HG03439 (cell line): ENCODE measurements at regions not wholly inside any gene's neighbourhood (a gene's known extent, or its start where the extent isn't known, plus 50 kb on each side); places are given as distances from the start of the nearest gene placed in this dataset.

ENCODE experiments used
- ATAC-seq: cut with Tn5 transposase; IDR thresholded peaks from one replicate; pipeline ENCODE4 v1.9.1; 2021; ENCODE audit warnings: mild to moderate bottlenecking, moderate library complexity; ENCODE audit not compliant: unreplicated experiment

DNA sequence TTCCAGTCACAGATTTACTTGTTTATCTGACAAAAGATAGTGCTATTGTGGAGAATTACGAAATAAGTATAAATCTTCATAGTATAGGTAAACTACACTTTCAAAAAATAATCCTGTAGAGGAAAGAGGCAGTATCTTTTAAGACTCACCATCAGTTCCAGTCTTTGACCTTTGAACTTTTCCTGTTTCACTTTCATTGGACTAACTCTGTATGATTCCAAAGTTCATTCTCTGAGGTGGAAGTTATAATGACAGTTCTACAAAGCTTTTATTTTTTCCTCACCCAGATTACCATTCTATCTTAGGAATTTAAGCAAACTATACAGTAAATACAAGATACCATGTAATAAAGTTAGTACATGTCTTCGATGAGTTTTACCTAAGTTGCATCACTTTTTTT, 901.3 kb upstream of the SEMA6A start:
- no peak for ATAC-seq

DNA sequence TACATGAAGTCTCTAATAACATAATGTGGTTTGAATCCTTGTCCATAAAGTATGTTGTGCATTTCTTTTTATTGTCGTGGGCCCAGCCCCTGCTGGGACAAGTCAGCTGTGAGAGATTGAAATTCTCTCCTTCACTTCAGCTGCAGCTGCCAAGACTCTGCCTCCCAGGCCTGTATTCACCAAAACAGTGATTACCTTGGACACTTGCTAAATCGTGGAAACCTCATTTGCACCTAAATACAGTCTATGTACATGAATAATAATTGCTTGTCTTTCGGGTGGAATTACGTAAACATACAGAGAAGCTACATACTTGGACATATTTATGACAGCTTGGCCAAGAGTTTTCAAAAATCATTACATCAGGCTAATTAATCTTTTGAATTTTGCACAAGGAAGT, 898.5 kb upstream of the SEMA6A start:
- no peak for ATAC-seq

DNA sequence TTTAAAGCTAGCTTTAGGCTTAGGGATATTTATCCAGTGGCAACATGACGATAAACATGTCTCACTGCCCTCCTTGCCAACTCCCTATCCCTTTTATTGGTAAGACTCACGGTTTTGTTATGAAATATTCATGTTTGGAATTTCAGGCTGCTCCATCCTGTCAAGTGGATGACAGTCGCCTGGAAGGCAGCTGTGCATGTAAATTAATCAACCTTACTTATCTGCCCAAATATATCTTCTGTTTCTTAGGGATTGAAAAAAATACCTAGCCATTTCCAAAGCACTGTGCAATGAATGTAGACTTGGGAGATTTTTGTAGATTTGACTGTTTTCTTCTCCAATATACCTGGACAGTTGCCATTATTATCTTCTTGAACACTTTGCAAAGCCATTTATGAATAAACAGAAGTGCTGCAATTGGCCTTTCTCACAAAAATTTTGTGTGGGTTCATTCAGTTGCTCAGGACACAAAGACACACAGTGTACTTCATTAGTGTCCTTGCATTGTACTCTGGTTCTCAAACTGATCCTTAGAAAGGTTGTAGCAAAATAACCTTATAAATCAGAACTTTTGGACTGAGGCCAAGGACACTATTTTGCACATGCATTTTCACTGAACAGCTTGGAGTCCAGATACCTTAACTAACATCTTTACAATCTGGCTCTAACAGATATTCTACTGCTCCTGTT, 889.4 kb upstream of the SEMA6A start:
- ATAC-seq: no peak

DNA sequence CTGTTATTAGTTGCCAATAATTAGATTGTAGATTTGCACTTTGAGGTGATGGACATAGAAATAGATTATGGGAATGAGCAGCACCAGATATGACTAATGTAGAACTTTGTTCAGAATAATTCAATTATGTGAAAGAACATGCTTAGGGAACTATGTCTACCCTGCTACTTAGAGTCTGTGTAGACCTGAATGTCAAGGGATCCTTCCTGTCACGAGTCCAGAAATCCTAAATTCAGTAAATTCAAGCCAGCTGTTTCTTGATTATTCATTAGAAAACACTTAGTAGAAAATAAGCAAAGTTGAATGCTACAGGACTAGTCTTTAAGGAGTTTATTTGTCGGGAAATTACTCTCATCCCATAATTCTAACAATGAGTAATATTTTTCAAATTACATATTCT, 887.3 kb upstream of the SEMA6A start:
- ATAC-seq: no peak

DNA sequence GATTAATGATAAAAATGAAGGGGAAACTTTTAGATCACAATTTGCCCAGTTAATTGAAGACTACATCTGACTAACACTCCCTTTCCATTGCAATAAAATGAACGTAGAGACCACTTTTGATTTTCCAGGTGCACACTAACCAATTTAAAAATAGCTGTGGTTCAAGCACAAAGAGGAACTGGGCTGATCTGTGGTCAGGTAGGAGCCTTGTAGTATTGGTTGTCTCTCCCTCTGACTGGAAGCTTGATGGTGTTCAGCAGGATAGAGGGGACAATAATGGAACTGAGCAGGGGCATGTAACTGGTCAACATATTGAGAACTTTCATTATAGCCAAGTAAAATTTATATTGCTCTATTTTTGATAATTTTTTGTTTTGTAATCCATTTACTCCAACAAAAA, 886.8 kb upstream of the SEMA6A start:
- ATAC-seq: no peak

DNA sequence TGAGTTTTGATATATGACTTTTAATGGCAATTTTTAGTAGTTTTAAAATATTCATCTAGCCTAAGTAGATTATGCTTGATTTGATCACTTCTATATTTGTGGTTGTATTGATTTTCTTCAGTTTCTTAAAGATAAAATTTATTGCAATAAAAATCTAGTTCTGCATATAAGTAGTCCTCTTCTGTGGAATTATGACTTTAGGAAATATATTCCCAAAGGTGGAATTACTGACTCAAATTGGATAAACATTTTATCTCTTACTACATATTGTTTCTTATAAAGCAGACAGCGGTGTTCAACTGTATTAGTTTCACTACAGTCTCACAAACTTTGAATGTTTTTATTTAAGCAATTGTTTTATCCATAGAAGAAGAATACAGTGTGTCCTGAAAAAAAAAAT, 883.0 kb upstream of the SEMA6A start:
- no peak for ATAC-seq

DNA sequence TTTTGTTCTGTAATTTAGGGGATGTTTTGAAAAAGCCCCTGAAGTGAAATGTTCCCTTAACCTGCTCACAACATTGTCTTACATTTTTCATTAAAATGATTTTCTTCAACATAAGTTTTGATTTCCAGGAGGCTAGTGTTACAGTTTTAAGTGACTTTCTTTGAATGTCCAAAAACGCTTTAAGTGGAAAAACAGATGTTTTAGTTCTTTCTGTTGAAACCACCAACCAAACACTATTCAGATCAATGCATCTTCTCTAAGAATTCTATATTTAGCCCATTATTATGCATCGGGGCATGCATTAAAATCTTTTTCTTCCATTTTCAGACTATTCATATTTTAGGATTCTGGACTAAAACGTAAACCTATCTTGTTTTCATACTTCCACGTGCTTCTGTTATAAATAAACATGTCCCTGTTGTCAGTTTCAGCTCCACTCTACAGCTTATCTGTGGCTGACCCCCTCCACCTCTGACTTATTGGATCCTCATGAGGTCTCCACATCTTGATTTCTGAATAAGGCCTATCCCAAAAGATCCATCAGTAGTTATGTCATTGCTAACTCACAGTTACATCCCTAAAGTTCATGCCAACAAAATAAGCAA, 882.3 kb upstream of the SEMA6A start:
- no peak for ATAC-seq

DNA sequence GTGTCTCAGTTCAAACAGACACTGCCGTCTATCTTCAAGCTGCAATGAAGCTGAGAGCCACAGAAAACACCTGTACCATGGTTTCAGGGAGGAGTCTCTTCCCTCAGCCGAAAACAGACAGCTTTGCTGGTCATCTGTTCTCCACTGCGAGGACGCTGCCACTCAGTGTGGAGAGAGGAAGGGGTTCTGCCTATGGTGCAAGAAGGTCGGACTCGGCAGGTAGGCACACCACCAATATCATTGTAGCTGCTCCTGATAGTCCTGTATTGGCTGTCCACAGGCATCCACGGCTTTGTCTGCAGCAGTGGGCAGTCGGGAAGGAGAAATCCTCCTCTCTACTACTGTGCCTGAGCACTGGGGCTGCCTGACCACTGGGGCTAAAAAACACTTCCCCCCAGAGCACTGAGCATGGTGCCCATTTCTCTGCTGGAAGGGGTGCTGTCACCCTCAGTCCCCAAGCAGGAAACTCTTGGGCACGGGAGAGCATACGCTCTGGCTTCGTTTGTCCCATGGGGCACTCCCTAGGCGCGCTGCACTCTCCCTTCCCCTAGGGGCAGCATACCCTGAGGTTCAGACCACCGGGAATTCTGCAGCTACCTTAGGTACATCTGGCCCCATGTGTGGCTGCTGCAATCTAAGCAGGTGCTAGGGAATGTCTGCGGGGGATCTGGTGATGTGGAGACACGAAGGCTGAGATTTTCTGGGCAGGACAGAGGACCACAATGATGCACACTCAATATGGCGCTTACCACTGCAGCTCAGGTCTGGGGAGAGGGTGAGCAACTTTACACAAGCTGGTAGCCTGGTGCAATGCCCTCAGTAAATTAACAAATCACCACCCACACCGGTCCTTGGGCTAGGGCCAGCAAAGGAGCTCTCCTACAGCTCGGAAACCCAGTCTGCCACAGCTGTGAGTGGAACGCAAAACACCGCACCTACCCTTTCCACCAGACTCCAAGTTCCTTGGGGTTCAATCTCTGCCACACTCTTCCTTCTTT, 880.9 kb upstream of the SEMA6A start:
- ATAC-seq: peak; percentile 17

DNA sequence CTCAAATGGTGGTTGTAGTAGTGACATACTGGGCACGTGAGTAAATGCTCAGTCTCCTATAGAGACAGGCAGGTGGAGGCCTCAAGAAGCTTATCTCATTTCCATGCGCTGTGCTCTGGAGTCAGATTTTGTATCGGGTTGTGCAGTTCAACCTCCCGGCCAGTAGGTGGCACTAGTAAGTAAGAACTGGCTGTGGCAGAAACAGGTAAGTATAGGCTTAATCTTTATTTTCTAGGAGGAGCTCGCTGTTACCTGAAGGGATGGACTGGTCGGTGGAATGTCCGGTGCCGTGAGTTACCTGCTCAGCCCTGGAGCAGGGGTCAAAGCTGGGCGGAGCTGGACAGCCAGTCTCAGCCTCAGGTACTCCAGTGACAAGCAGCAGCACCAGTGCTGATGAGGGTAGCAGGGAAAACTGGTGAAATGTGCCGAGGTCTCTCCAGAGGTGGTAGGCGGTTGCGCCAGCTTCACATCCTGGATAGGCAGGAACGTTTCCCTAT, 880.1 kb upstream of the SEMA6A start:
- peak; percentile 95 for ATAC-seq

DNA sequence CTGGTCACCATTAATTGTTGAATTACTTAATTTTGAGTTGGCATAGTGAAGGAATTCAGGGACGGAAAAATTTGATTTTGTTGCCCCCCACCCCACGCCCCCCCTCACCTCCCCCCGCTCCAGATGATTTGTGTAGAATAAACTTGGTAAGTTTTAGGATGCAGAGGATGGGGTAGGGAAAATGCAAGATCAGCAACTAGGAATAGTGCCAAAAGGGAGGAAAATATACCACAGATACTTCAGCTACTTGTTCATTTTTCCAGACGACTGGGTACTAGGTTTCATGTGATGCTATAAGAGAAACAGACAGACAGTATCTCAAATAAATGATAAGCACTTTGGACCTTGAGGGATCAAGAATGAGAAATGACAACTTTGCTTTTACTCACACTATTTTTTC, 862.2 kb upstream of the SEMA6A start:
- no peak for ATAC-seq

DNA sequence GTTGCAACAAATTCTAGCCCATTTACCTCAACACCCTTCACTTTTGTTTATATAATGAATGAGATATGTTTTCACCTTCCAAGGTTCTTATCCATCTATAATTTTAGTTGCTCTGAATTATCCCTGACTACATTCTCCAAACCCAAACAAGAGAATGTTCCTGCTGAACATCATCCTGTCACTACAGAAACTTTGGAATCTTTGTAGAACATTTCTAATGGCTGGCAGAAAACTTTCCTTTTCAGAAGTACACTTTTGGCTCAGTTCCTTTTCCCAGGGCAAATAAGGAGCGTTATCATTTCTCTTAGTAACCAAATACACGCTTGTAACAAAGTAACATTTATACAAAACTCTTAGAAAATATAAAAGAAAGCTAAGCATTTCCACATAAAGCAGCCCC, 860.6 kb upstream of the SEMA6A start:
- no peak for ATAC-seq

DNA sequence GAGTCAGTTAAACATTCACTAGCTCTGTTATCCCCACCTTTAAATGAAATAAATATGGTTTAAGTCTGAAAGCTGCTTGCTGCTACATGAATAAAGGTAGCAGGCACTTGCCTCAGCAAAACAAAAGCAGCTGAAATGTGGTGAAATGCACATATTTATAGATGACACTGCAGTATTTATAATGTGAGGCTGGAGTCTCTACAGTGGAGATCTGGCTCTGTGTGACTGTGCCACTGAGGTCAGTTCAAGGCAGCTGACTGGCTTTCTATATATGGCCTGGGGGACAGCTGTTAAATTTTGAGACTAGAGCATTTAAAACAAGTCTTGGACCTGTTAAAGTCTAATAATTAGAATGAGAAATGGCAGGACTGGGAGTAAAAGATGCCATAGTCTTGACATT, 859.6 kb upstream of the SEMA6A start:
- no peak for ATAC-seq

DNA sequence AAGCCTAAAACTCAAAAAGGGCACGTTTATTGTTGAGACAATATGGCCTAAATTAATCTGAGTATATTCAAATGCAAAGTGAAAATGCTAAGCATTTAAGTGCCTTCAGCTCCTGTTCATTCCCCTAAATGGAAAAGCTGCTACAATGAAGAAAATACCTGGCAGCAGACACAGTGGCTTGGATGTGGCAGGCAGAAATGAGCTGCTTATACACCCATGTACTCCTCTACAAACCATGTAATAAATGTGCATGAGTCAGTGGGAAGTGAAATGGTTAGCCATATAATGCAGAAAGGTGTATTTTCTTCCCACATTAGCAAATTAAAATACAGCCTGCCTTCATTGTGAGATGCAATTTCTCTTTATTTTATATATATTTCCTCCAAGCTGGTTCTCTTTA, 859.2 kb upstream of the SEMA6A start:
- ATAC-seq: no peak

DNA sequence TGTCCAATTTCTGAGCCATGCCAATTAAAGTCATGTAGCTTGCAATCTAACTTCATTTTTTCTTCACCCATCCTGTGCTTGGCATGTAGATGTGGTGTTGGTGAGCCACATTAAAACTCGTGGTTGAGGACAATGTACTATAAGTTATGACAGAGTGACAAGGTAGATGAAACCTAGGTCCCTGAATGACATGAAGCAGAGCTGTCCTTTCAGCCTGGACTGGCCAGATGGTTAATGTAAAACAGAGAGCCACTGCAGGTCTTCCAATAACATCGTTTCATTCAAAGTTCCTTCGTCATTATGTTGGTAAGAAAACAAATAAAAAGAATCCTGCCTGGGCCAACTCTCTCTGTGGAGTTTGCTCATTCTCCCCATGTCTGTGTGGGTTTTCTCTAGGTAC, 856.5 kb upstream of the SEMA6A start:
- no peak for ATAC-seq

DNA sequence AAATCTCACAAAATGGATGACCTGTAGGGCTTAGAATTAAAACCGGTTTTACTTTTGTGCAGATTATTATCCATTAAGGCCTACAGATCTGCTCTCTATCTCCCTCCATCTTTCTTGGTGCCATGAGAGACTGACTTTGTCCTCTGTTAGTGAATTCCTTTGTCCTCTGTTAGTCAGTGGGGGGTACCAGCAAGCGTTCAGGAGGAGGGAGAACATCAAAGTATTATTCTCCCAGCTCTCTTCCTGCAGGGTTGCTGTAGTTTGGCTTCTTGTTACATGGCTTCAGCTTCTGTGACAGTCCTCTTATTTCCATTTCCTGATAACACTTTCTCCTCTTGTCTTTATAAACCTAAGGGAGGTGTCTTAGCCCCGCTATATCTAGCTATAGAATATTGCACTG, 850.5 kb upstream of the SEMA6A start:
- no peak for ATAC-seq

DNA sequence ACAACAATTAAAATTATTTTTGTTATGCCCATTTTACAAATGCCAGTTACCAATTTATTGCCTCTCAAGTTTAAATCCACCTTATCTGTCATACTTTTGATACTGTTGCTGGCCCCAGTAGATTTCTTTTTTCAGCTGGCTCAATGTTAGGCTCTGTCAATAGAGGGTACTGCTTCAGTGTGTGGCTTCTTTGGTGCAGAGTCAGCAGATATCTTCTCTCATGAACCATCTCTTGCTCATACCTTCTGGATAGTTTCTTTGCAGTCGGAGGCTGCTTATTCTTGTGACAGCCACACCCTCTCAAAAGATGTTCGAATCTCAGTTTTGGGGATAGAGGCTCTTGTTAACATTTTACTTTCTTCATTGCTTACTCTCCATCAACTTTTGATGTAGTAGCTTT, 849.9 kb upstream of the SEMA6A start:
- ATAC-seq: no peak

DNA sequence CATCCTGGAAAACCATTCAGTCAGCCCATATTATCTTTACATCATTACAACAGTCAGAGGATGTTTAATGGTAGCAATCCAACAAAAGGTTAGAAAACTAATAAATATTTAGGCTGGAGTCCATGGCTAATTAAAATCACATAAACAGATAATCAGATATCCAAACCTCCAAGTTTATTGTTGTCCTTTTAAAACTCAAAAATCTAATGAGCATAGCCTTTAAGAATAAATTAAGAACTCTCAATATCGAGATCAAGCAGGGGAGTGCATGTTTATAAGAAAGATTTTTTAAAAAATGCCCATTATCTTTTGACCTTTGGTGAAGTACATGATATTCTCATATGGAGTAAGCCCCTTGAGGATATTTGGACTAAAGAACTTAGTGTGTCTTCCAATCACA, 842.9 kb upstream of the SEMA6A start:
- ATAC-seq: no peak

DNA sequence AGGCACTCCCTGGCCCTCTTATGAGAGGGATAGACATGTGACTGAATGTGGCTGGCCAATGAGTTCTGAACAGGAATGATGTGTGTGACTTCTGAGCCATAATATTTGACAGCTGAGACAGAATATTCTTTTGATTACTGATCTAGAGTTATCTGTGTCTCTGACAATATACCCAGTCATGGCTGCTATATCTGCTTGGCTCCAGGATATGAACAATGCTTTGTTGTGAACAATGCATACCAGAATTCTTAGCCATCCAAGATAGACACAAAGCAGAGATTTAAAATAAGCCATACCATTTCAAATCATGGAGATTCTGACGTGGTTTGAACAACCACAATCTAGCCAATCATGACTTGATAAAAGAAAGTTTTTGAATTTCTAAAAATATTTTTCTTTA, 840.3 kb upstream of the SEMA6A start:
- no peak for ATAC-seq

DNA sequence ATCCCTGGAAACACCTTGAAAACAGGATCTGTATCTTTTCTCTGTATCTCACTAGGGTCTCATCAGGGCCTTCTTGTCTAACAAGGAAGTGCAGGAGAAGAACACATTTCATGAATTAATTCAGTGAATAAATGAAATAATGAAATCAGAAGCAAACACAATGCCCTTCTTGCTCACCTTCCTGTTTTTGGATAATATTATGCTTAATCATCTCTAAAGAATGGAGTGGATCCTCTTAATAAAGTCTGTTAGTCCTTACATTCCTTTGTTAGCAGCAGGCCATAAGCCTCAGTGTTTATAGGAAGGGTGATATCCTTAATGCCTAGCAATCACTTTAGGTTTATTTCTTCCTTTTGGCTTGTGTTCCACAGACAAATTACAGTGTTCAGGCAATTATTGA, 837.1 kb upstream of the SEMA6A start:
- ATAC-seq: no peak

DNA sequence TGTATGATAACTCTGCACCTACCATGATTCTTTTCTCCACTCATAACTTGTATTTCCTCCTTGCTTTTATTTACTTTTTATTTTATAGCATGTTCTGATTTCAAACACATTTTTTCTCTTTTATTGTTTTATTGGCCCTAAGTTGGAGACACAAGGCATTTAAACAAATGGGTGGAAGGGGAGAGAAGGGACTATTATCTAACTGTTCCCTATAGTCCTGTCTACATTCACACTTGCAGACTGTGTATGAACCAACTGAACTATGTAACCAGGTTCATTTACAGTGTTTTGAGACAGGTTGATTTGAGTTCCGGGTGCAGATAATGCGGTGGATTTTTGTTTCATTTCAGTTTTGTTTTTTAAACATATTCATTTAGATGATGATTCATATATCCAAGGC, 830.6 kb upstream of the SEMA6A start:
- ATAC-seq: no peak

DNA sequence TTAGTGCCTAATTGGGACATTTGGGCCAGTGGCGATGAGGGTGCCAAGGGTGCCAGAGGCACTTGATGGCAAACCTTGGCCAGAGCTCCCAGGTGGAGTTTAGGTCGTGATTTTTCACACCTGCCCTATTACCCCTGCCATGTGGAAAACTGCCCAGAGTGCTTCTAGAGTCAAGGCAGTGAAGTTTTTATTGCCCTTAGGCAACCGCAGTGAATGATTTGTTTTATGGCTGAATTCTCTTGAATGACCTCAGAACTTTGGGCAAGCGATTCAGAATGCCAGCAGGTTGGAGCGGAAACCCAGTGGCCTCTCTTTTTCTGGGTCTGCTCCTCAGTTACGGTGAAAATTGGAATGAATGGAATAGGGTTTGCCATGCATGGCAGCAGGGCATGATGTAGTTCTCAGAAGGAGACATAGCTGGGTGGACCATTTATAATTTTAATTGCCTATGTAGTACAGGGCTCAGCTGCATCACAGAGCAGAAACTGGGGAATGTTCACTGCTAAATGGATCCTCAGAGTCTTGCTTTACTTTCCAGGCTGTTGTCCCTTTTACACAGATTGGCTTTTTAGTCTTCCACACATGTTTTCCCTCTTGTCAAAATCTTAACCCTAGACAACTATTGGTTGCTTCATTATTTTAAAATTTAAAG, 820.0 kb upstream of the SEMA6A start:
- ATAC-seq: no peak
